H9 (cell line): ENCODE measurements at regions not wholly inside any gene's neighbourhood (a gene's known extent, or its start where the extent isn't known, plus 50 kb on each side); places are given as distances from the start of the nearest gene placed in this dataset.

Source experiments
- DNase-seq: peaks from one replicate; pipeline ENCODE4 v3.0.0-alpha.2; 2017
- H2AFZ ChIP-seq: one replicate; pipeline ENCODE4 v1.6.1; 2013; ENCODE audit warnings: mild to moderate bottlenecking, low read length, control low read depth, moderate library complexity
- H2AK5ac ChIP-seq: 2 replicates; pipeline ENCODE4 v1.6.1; 2013; ENCODE audit warnings: low read length, control low read depth, mixed read lengths; ENCODE audit not compliant: insufficient read length
- H2BK120ac ChIP-seq: one replicate; pipeline ENCODE4 v1.6.1; 2013; ENCODE audit warnings: low read depth, mild to moderate bottlenecking, low read length, control low read depth, inconsistent platforms; ENCODE audit not compliant: poor library complexity, severe bottlenecking
- H2BK12ac ChIP-seq: 2 replicates; pipeline ENCODE4 v1.6.1; 2013; ENCODE audit warnings: low read length, control low read depth, mixed read lengths, low read depth; ENCODE audit not compliant: insufficient read length
- H2BK15ac ChIP-seq: 2 replicates; pipeline ENCODE4 v1.6.1; 2013; ENCODE audit warnings: low read depth, low read length, control low read depth
- H2BK20ac ChIP-seq: one replicate; pipeline ENCODE4 v1.6.1; 2013; ENCODE audit warnings: low read depth, mild to moderate bottlenecking, low read length, control low read depth, inconsistent platforms; ENCODE audit not compliant: poor library complexity, severe bottlenecking
- H2BK5ac ChIP-seq: 2 replicates; pipeline ENCODE4 v1.6.1; 2013; ENCODE audit warnings: low read length, control low read depth, mixed read lengths; ENCODE audit not compliant: insufficient read length
- H3K14ac ChIP-seq: 2 replicates; pipeline ENCODE4 v1.6.1; 2013; ENCODE audit warnings: low read length, control low read depth; ENCODE audit not compliant: insufficient read depth
- H3K18ac ChIP-seq: 2 replicates; pipeline ENCODE4 v1.6.1; 2013; ENCODE audit warnings: low read depth, mild to moderate bottlenecking, mixed read lengths, low read length, control low read depth; ENCODE audit not compliant: insufficient read length
- H3K23ac ChIP-seq: 2 replicates; pipeline ENCODE4 v1.6.1; 2013; ENCODE audit warnings: low read length, control low read depth, mixed read lengths, low read depth; ENCODE audit not compliant: insufficient read length
- H3K23me2 ChIP-seq: 2 replicates; pipeline ENCODE4 v1.6.1; 2013; ENCODE audit warnings: low read depth, mild to moderate bottlenecking, mixed read lengths, low read length, control low read depth; ENCODE audit not compliant: insufficient read length, poor library complexity, severe bottlenecking
- H3K27ac ChIP-seq: 2 replicates; pipeline ENCODE4 v1.5.1; 2013; ENCODE audit warnings: low read length, control low read depth, mixed read lengths, low read depth; ENCODE audit not compliant: insufficient read length
- H3K27me3 ChIP-seq: 2 replicates; pipeline ENCODE4 v1.6.1; 2013; ENCODE audit warnings: low read length, control low read depth, inconsistent platforms; ENCODE audit not compliant: insufficient read depth
- H3K4ac ChIP-seq: 2 replicates; pipeline ENCODE4 v1.6.1; 2013; ENCODE audit warnings: low read depth, mild to moderate bottlenecking, control low read depth, inconsistent platforms, low read length, moderate library complexity
- H3K4me1 ChIP-seq: 2 replicates; pipeline ENCODE4 v1.6.1; 2013; ENCODE audit warnings: low read length, control low read depth, inconsistent platforms; ENCODE audit not compliant: insufficient read depth
- H3K4me2 ChIP-seq: 2 replicates; pipeline ENCODE4 v1.6.1; 2013; ENCODE audit warnings: low read length, control low read depth, mixed read lengths; ENCODE audit not compliant: insufficient read length, insufficient read depth
- H3K56ac ChIP-seq: 2 replicates; pipeline ENCODE4 v1.6.1; 2013; ENCODE audit warnings: low read depth, mild to moderate bottlenecking, mixed read lengths, low read length, control low read depth; ENCODE audit not compliant: insufficient read length
- H3K79me1 ChIP-seq: 2 replicates; pipeline ENCODE4 v1.6.1; 2013; ENCODE audit warnings: low read depth, mild to moderate bottlenecking, moderate library complexity, low read length, control low read depth, inconsistent platforms; ENCODE audit not compliant: insufficient read depth, poor library complexity, severe bottlenecking
- H3K79me2 ChIP-seq: 2 replicates; pipeline ENCODE4 v1.6.1; 2013; ENCODE audit warnings: low read length, control low read depth, inconsistent platforms; ENCODE audit not compliant: insufficient read depth
- H3K9ac ChIP-seq: 2 replicates; pipeline ENCODE4 v1.6.1; 2013; ENCODE audit warnings: low read length, control low read depth, mixed read lengths; ENCODE audit not compliant: insufficient read length; ENCODE audit errors: extremely low read depth
- H3K9me3 ChIP-seq: one replicate; pipeline ENCODE4 v1.6.1; 2013; ENCODE audit warnings: low read depth, low read length, inconsistent platforms; ENCODE audit not compliant: control insufficient read depth
- H3T11ph ChIP-seq: one replicate; pipeline ENCODE4 v1.6.1; 2013; ENCODE audit warnings: mild to moderate bottlenecking, low read length, control low read depth, inconsistent platforms
- H4K20me1 ChIP-seq: one replicate; pipeline ENCODE4 v1.6.1; 2013; ENCODE audit not compliant: control insufficient read depth, insufficient read length, insufficient read depth
- H4K5ac ChIP-seq: 2 replicates; pipeline ENCODE4 v1.6.1; 2013; ENCODE audit warnings: low read depth, mild to moderate bottlenecking, mixed read lengths, low read length, control low read depth; ENCODE audit not compliant: insufficient read length
- H4K8ac ChIP-seq: replicated peaks from 2 replicates; pipeline ENCODE4 v1.6.1; 2013; ENCODE audit warnings: low read length, control low read depth, mixed read lengths, low read depth; ENCODE audit not compliant: insufficient read length
- H4K91ac ChIP-seq: 2 replicates; pipeline ENCODE4 v1.6.1; 2013; ENCODE audit warnings: low read depth, mild to moderate bottlenecking, moderate library complexity, mixed read lengths, low read length, control low read depth; ENCODE audit not compliant: insufficient read length
- H3K27ac Mint-ChIP-seq, 3 experiments: 2 replicates in 2 of 3; 3 replicates in 1 of 3; pipeline ENCODE4 v1.8.0; 2020 to 2021; ENCODE audit warnings: mixed read lengths in 3 of 3, mild to moderate bottlenecking in 1 of 3, moderate library complexity in 1 of 3
- H3K27me3 Mint-ChIP-seq: 2 replicates; pipeline ENCODE4 v1.8.0; 2021; ENCODE audit warnings: low read depth, mild to moderate bottlenecking, moderate library complexity, mixed read lengths
- H3K36me3 Mint-ChIP-seq, 3 experiments: 2 replicates in 2 of 3; 3 replicates in 1 of 3; pipeline ENCODE4 v1.8.0; 2020 to 2021; ENCODE audit warnings: low read depth in 3 of 3, mixed read lengths in 3 of 3; ENCODE audit not compliant: insufficient read depth in 1 of 3
- H3K4me1 Mint-ChIP-seq, 2 experiments: 2 replicates each; pipeline ENCODE4 v1.8.0; 2020; ENCODE audit warnings: mixed read lengths in 2 of 2
- H3K4me3 Mint-ChIP-seq, 2 experiments: 2 replicates in 1 of 2; 3 replicates in 1 of 2; pipeline ENCODE4 v1.8.0; 2020 to 2021; ENCODE audit warnings: mild to moderate bottlenecking in 2 of 2, mixed read lengths in 2 of 2, moderate library complexity in 1 of 2
- H3K9me3 Mint-ChIP-seq, 2 experiments: 2 replicates in 1 of 2; 3 replicates in 1 of 2; pipeline ENCODE4 v1.8.0; 2020; ENCODE audit warnings: mild to moderate bottlenecking in 2 of 2, mixed read lengths in 2 of 2, moderate library complexity in 1 of 2
- CTCF ChIP-seq: fragments of 200-600 bp; sonication (generic); conservative IDR thresholded peaks from 3 replicates; pipeline ENCODE4 v1.8.0; 2021; ENCODE audit warnings: antibody characterized with exemption, mild to moderate bottlenecking
- WGBS: extraction: QIAGEN DNeasy Blood & Tissue Kit; methylation state at CpG from one replicate; pipeline ENCODE4 v1.1.7; 2013; ENCODE audit warnings: missing lambda C conversion rate, low lambda C conversion rate, mixed read lengths; ENCODE audit not compliant: insufficient read length; ENCODE audit errors: extremely low coverage; 5-methylcytosine and 5-hydroxymethylcytosine counted together

DNA sequence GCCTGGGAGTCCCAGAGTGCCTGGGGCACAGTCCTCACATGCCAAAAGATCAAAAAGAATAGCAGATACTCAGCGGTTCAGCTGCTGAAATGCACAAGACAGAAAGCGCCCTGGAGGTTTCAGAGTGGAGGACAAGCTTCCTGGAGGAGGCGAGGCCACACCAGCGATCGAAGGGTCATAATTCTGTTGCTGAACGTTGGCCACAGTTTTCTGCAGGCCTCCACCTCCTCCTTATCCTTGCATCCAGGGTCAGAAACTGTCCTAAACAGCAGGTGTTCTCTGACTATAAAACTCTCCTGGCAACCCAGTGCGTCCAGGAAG, 220.3 kb upstream of the LINGO1 start:
- H3K56ac ChIP-seq, result no peak overlapping the region
- no peak overlapping the region for H2AK5ac ChIP-seq
- H3K27me3 ChIP-seq, result no peaks in the 10 kb centered on the region
- H4K8ac ChIP-seq, result no peak overlapping the region
- H2BK15ac ChIP-seq, result no peak overlapping the region
- no peaks in the 10 kb centered on the region for H3K79me2 ChIP-seq
- Mint-ChIP-seq H3K27me3 (peaks cover 12% of the 10 kb centered on the region), H3K4me1 (peaks cover 11 to 15% of the 10 kb centered on the region in 2 experiments), H3K36me3 (peaks cover 0 to 6% (median 2%) of the 10 kb centered on the region in 3 experiments; a peak in 4 of 7 replicates), H3K9me3 (peaks cover 7 to 11% of the 10 kb centered on the region in 2 experiments; a peak in 4 of 5 replicates), H3K4me3 (no peak overlapping the region; a peak in 1 of 5 replicates), H3K27ac (no peak overlapping the region; a peak in 1 of 7 replicates)
- TF ChIP-seq CTCF, result no peak
- H2AFZ ChIP-seq, result no peak overlapping the region
- H2BK12ac ChIP-seq, result no peak overlapping the region
- no CpG with 5 or more reads among the region's 7 CpGs for WGBS
- no peak for DNase-seq
- no peak overlapping the region for H2BK120ac ChIP-seq
- no peak overlapping the region for H3K14ac ChIP-seq
- H2BK20ac ChIP-seq, result no peak overlapping the region
- H4K5ac ChIP-seq, result no peak overlapping the region
- no peak overlapping the region for H3K27ac ChIP-seq
- H4K91ac ChIP-seq, result no peak overlapping the region
- no peaks in the 10 kb centered on the region for H3K9me3 ChIP-seq
- no peak overlapping the region for H3K18ac ChIP-seq
- H3K4me1 ChIP-seq, result no peaks in the 10 kb centered on the region
- no peak overlapping the region for H3K4ac ChIP-seq
- H3K79me1 ChIP-seq, result no peaks in the 10 kb centered on the region
- H2BK5ac ChIP-seq, result no peak overlapping the region
- no peaks in the 10 kb centered on the region for H4K20me1 ChIP-seq
- no peaks in the 10 kb centered on the region for H3K23me2 ChIP-seq
- no peak overlapping the region for H3T11ph ChIP-seq
- H3K23ac ChIP-seq, result no peak overlapping the region
- no peak overlapping the region for H3K4me2 ChIP-seq
- no peak overlapping the region for H3K9ac ChIP-seq
